Lower leg skin (tissue), 4 donors: ENCODE measurements at regions not wholly inside any gene's neighbourhood (a gene's known extent, or its start where the extent isn't known, plus 50 kb on each side); places are given as distances from the start of the nearest gene placed in this dataset.
"Not testable (repeated sequence)": the region's sequence is repeated elsewhere in the genome, so short reads cannot be mapped to it uniquely, and the experiment has no call there.

ENCODE experiments used
- DNase-seq, 2 donors: peaks; one replicate each; pipeline ENCODE4 v3.0.0-alpha.2; 2019; ENCODE audit warnings: low spot score in 2 of 2
- H3K4me3 ChIP-seq: fragments of 200-600 bp; sonication (generic); 2 replicates; pipeline ENCODE4 v1.5.1; 2017; ENCODE audit warnings: mild to moderate bottlenecking, low read depth; ENCODE audit not compliant: poor library complexity, severe bottlenecking
- CTCF ChIP-seq, 3 donors: fragments of 450-650 bp; IDR thresholded peaks; one replicate each; pipeline ENCODE4 v1.5.1; 2016; ENCODE audit warnings: antibody characterized with exemption in 3 of 3, mild to moderate bottlenecking in 3 of 3, moderate library complexity in 2 of 3
- POLR2A ChIP-seq, 2 donors: fragments of 450-650 bp; IDR thresholded peaks; one replicate each; pipeline ENCODE4 v1.6.1; 2016 to 2017; ENCODE audit warnings: antibody characterized with exemption in 2 of 2, mild to moderate bottlenecking in 1 of 2, moderate library complexity in 1 of 2
- WGBS, 2 donors: methylation state at CpG; one replicate each; pipeline ENCODE4 v1.1.5; 2018; 5-methylcytosine and 5-hydroxymethylcytosine counted together
- intact Hi-C: fragments of 100-400 bp; cut with DNase I; formaldehyde crosslinking; loops from one replicate; pipeline ENCODE4 v1.15.0; 2023; ENCODE audit warnings: low total_unique reads

DNA sequence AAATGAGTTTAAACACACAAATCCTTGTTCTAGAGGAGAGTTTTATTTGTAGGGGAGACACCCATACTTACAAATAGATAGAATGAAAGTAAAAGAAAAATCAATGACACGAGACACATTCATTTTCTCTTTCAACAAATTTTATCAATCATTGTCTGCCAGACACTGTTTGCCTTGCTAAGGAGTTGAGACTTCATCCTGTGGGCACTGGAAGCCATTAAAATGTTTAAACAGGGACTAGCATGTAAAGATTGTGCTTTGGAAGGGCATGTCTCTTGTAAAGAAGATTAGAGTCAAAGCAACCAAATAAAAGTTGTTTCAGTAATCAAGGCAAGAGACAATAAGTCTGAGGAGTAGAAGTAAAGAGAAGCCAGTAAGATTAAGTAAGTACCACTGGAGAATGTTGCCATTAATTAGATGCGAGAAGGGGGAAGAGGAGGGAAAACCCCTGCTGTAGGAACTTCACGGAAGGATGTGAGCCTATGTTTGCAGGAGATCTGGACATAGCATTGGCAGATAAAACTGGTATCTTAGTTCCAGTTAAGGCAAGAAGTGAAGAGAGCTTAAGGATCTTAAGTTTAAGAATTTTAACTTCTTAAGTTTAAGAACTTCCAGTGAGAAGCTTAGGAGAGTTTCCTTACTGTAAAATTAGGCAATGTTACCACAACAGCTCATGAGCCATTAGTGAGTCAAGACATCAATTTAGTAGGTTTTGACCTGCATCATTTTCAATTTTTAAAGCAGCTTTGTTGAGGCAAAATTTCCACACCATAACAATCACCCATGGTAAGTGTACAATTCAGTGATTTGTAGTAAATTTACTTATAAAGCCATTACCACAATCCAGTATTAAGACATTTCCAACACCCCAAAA is 117.0 kb upstream of the UST start:
- no peak overlapping the region for H3K4me3 ChIP-seq
- 53 to 56% methylated on average over 3 of the region's 3 CpGs for WGBS, 2 donors
- no peak for DNase-seq
- TF ChIP-seq POLR2A (IDR thresholded peaks at IDR 0.05): no peak
- intact Hi-C loops: no loop called here

DNA sequence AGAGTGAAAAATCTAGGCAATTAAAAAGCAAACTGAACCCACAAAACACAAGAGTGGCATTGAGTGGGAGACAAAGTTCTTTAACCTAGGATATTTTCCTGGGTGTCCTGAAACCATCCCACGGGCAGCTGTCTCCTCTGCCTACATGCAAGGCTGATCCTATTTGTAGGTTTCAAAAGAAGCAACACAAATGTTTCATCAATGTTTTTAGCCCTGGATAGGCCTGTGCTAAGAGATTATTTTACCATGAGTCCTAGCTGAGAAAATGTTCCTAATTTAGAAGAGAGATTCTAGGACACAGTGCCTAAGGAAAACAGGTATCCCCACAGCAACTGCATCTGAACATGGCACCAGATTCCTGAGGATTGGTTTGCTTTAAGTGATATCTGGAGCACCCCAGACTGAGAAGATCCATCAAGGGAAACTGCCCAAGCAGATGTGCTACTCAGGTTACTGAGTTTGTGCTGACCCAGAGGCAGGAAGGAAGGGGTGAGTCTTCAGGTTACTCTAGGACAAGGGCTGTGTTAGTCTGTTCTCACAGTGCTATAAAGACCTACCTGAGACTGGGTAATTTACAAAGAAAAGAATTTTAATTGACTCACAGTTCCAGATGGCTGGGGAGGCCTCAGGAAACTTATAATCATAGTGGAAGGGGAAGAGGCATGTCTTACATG is 111.6 kb upstream of the UST start:
- no peak for DNase-seq

DNA sequence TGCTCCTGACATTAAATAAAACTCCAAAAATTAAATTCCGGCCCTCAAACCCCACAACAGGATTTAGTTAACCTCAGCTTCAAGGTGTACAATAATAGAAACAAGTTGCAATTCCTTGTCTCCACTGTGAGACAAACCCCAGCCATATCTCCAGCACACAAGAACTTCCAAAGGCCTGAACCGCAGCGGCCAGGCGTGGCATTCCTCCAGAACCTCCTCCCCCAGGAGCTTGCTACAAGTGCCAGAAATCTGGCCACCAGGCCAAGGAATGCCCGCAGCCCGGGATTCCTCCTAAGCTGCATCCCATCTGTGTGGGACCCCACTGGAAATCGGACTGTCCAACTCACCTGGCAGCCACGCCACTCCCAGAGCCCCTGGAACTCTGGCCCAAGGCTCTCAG is 105.0 kb upstream of the UST start:
- intact Hi-C loops, H3K4me3 ChIP-seq, DNase-seq: not testable (repeated sequence)
- 74 to 83% methylated on average over 7 to 8 of the region's 8 CpGs for WGBS, 2 donors

More for the DNA sequence above, 111.6 kb upstream of the UST start:
- WGBS, 2 donors: 88 to 95% methylated on average over 1 of the region's 1 CpG
- TF ChIP-seq POLR2A (IDR thresholded peaks at IDR 0.05) (no peak), CTCF (IDR thresholded peaks at IDR 0.05) (no peak)
- intact Hi-C loops: no loop called here
- no peak overlapping the region for H3K4me3 ChIP-seq

DNA sequence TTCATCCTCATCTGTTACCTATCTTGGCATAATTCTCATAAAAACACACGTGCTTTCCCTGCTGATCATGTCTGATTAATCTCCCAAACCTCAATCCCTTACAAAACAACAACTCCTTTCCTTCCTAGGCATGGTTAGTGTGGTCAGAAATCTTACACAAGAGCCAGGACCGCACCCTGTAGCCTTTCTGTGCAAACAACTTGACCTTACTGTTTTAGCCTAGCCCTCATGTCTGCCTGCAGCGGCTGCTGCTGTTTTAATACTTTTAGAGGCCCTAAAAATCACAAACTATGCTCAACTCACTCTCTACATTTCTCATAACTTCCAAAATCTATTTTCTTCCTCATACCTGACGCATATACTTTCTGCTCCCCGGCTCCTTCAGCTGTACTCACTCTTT is 103.6 kb upstream of the UST start:
- WGBS, 2 donors: 74 to 79% methylated on average over 4 to 5 of the region's 5 CpGs
- DNase-seq, intact Hi-C loops, H3K4me3 ChIP-seq: not testable (repeated sequence)

GRCh38 chr6:148645049-148645448 is 101.8 kb upstream of the UST start:
- WGBS, 2 donors: 82 to 86% methylated on average over 7 of the region's 7 CpGs
- not testable (repeated sequence) for DNase-seq, H3K4me3 ChIP-seq
- intact Hi-C loops: loop anchor here (5.0 kb wide), 1 partner anchor 998 kb away; no protein-coding TSS in a partner anchor

DNA sequence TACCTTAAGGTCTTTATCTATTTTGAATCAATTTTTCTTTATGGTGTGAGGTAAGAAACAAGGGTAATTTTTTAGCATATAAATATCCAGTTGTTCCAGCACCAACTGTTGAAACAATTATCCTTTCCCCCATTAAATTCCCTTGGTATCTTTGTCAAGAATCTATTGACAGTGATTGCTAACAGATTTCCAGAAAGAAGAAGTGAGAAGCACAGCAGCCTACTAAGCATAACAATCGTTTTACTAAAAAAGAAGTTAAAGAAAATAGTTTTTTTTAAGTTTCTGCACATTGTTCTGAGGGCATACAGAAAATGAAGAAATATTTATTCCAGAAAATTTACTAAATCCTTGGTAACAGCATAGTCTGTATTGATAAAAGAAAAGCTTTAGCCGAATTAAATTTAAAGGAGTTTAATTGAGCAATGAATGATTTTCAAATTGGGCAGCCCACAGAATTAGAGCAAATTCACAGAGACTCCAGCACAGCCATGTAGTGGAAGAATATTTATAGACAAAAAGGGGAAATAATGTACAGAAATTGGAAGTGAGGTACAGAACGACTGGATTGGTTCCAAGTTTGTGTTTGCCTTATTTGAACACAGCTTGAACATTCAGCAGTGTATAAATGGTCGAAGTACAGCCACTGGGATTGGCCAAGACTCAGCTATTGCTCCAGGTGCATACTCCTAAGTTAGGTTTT is 97.9 kb upstream of the UST start:
- intact Hi-C loops: loop anchor here (5.0 kb wide), 1 partner anchor 1002 kb away; no protein-coding TSS in a partner anchor
- no peak for TF ChIP-seq POLR2A (IDR thresholded peaks at IDR 0.05)
- no peak for TF ChIP-seq CTCF (IDR thresholded peaks at IDR 0.05)
- no peak for DNase-seq
- WGBS, 2 donors: 54% methylated on average over 4 of the region's 4 CpGs
- H3K4me3 ChIP-seq: no peak overlapping the region

GRCh38 chr6:148649454-148649963 is 97.3 kb upstream of the UST start:
- no peak for DNase-seq
- TF ChIP-seq CTCF (IDR thresholded peaks at IDR 0.05): no peak
- TF ChIP-seq POLR2A (IDR thresholded peaks at IDR 0.05): no peak
- no peak overlapping the region for H3K4me3 ChIP-seq
- intact Hi-C loops: loop anchor here (5.0 kb wide), 1 partner anchor 1002 kb away; no protein-coding TSS in a partner anchor
